Mucosa of stomach (tissue), 1 donor: ENCODE measurements at regions not wholly inside any gene's neighbourhood (a gene's known extent, or its start where the extent isn't known, plus 50 kb on each side); places are given as distances from the start of the nearest gene placed in this dataset.

Experiments
- H3K27me3 ChIP-seq: one replicate; pipeline ENCODE4 v1.7.0; 2013; ENCODE audit warnings: mild to moderate bottlenecking, low read length; ENCODE audit not compliant: control insufficient read depth, insufficient read depth
- H3K36me3 ChIP-seq: one replicate; pipeline ENCODE4 v1.7.0; 2013; ENCODE audit warnings: low read length; ENCODE audit not compliant: control insufficient read depth, insufficient read depth
- H3K4me1 ChIP-seq: one replicate; pipeline ENCODE4 v1.7.0; 2013; ENCODE audit warnings: mild to moderate bottlenecking, low read length; ENCODE audit not compliant: control insufficient read depth, insufficient read depth
- H3K4me3 ChIP-seq: one replicate; pipeline ENCODE4 v1.7.0; 2013; ENCODE audit warnings: low read length
- H3K9ac ChIP-seq: one replicate; pipeline ENCODE4 v1.7.0; 2013; ENCODE audit warnings: mild to moderate bottlenecking, low read length, moderate library complexity
- H3K9me3 ChIP-seq: one replicate; pipeline ENCODE4 v1.7.0; 2013; ENCODE audit warnings: mild to moderate bottlenecking, low read length, moderate library complexity; ENCODE audit not compliant: control insufficient read depth
- donor health status: Pancreatic carcinoma.

DNA sequence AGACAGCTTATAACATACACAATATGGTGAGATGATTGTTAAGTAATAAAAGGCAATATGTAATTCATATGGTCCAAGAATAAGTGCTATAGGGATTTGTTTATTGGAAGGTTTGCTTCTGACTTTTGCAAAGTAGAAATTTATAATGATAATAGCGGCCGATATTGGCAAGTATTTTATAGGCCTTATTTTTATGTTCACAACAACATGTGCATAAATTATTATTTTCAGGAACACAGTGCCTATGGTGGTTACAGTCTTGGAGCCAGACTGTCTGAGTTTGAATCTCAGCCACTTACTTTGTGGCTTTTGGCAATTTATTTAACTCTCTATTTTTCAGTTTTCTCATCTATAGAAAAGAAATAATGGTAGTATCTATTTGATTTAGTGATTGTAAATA is 607.5 kb downstream of the USP25 start:
- H3K9ac ChIP-seq = no peak overlapping the region

DNA sequence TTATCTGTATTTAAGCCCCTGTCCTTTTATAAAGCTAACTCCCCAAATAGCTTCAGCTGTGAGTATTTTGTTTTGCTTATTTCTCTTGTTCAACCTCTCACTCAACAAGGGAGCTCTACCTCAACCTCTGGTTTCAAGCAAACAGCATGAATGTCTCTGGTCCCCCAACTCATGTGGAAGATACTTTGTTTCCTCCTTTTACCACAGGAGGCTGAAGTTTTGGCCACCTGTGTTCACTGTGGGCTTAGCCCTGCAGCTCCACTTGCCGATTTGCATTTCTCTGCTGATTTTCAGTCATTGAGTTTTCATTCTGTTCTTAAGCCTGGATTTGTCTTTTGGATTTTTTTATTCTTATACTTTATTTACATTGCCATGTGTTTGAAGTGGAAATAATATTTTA is 613.1 kb downstream of the USP25 start:
- Histone ChIP-seq H3K36me3 (no peaks in the 10 kb centered on the region), H3K4me1 (no peaks in the 10 kb centered on the region), H3K27me3 (no peaks in the 10 kb centered on the region), H3K9ac (no peak overlapping the region), H3K9me3 (no peaks in the 10 kb centered on the region), H3K4me3 (no peak overlapping the region)

More for the DNA sequence above, 607.5 kb downstream of the USP25 start:
- H3K27me3 ChIP-seq = no peaks in the 10 kb centered on the region
- H3K36me3 ChIP-seq = no peaks in the 10 kb centered on the region
- H3K4me1 ChIP-seq = no peaks in the 10 kb centered on the region
- H3K4me3 ChIP-seq = no peak overlapping the region
- H3K9me3 ChIP-seq = no peaks in the 10 kb centered on the region

DNA sequence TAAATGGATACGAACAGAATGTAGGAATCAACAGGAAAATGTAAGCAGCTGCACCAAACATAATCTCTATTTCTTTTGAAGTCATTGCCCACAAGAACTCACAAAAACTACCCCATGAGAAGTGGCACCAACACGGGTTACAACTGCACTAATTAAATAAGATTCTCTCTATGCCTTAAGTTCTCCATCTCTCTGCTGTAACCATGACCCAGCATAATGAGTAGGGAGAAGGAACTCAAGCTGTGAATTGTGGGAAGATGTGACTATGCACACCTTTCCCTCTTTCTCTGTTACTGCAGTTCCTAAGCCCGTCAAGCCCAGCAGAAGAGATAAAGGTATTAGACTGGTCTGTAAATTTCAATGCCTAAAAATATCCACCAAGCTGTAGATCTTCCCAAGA is 614.0 kb downstream of the USP25 start:
- H3K4me3 ChIP-seq = no peak overlapping the region

DNA sequence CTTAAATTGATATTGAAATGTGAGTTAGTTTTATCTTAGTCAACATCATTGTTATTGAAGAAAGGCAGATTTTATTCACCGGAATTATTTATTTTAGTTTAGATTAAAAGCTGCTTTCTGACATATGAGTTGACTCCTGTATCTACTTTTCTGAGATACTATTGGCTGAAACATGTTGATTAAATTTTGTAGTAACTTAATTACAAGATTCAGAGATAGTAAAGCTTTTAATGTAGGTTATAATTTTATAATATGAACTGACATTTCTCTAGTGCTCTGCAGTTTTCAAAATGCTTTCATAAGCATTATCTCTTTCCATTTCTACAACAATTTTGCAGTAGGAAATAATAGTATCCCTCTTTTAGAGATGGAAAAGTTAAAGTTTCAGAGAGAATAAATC is 616.0 kb downstream of the USP25 start:
- no peaks in the 10 kb centered on the region for H3K4me1 ChIP-seq
- H3K9me3 ChIP-seq = no peaks in the 10 kb centered on the region
- H3K27me3 ChIP-seq = no peaks in the 10 kb centered on the region
- no peak overlapping the region for H3K4me3 ChIP-seq
- H3K9ac ChIP-seq = no peak overlapping the region
- H3K36me3 ChIP-seq = no peaks in the 10 kb centered on the region

More for the DNA sequence above, 614.0 kb downstream of the USP25 start:
- no peaks in the 10 kb centered on the region for H3K4me1 ChIP-seq
- no peaks in the 10 kb centered on the region for H3K36me3 ChIP-seq
- H3K9me3 ChIP-seq = no peaks in the 10 kb centered on the region
- H3K9ac ChIP-seq = no peak overlapping the region
- no peaks in the 10 kb centered on the region for H3K27me3 ChIP-seq

GRCh38 chr21:16347223-16347622 is 617.4 kb downstream of the USP25 start:
- Histone ChIP-seq H3K4me3 (no peak overlapping the region), H3K4me1 (no peaks in the 10 kb centered on the region), H3K36me3 (no peaks in the 10 kb centered on the region), H3K27me3 (no peaks in the 10 kb centered on the region), H3K9ac (no peak overlapping the region), H3K9me3 (no peaks in the 10 kb centered on the region)

GRCh38 chr21:16353764-16354163 is 624.0 kb downstream of the USP25 start:
- H3K4me3 ChIP-seq = no peak overlapping the region
- no peak overlapping the region for H3K9ac ChIP-seq
- H3K27me3 ChIP-seq = no peaks in the 10 kb centered on the region
- no peaks in the 10 kb centered on the region for H3K9me3 ChIP-seq
- H3K36me3 ChIP-seq = no peaks in the 10 kb centered on the region
- H3K4me1 ChIP-seq = no peaks in the 10 kb centered on the region

GRCh38 chr21:16357994-16358393 is 628.2 kb downstream of the USP25 start:
- no peaks in the 10 kb centered on the region for H3K27me3 ChIP-seq
- no peaks in the 10 kb centered on the region for H3K36me3 ChIP-seq
- H3K9me3 ChIP-seq = no peaks in the 10 kb centered on the region
- no peaks in the 10 kb centered on the region for H3K4me1 ChIP-seq
- H3K4me3 ChIP-seq = no peak overlapping the region
- H3K9ac ChIP-seq = no peak overlapping the region

DNA sequence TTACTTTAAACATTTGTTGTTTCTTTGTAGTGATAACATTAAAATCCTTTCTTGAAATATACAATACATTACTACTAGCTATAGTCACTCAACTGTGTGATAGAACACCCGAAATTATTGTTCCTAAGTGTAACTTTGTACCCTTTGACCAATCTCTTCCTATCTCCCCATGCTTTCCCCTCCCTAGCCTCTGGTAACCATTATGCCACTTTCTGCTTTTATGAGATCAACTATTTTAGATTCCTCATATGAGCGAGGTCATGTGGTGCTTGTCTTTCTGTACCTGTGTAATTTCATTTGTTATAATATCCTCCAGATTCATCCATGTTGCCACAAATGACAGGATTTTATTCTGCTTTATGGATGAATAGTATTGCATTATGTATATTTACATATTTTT is 629.0 kb downstream of the USP25 start:
- Histone ChIP-seq H3K4me1 (no peaks in the 10 kb centered on the region), H3K4me3 (no peak overlapping the region), H3K9me3 (no peaks in the 10 kb centered on the region), H3K36me3 (no peaks in the 10 kb centered on the region), H3K27me3 (no peaks in the 10 kb centered on the region), H3K9ac (no peak overlapping the region)

DNA sequence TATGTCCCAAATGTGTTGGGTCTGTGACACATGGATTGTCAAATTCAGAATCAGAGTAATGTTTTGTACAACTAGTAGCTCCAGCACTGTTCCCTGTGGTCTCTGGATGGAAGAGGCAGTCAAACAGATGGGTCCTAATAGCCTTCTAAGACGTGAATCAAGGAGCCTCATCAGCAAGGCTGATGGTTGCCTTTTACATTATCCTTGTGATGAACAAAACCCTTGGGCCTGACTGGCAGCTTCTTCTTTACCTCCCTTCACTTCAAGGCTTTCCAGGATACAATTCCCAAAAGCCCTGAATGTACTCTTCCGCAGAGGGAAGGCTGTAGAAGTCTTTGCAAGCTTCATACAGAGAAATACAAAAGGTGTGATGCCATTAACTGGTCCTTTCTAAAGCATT is 633.3 kb downstream of the USP25 start:
- Histone ChIP-seq H3K9me3 (no peaks in the 10 kb centered on the region), H3K36me3 (no peaks in the 10 kb centered on the region), H3K4me3 (no peak overlapping the region), H3K27me3 (no peaks in the 10 kb centered on the region), H3K4me1 (no peaks in the 10 kb centered on the region), H3K9ac (no peak overlapping the region)

DNA sequence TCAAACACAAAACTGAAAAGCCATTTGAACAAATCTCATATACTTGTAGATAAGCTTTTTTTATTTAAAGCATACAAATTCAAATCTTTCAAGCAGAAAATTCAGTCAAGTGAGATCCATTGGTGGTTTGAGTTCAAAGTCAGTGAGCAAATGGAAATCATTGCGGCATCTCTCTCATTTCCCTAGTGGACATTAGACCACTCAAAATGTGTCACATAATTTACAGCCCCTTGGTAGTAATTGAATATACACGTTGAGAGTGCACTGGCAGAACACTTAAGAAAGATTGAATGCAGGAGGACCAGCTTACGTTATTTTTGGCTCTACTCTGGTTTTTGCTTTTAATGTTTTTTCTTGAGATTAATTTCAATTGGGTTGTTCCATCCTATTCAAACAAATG is 633.7 kb downstream of the USP25 start:
- Histone ChIP-seq H3K27me3 (no peaks in the 10 kb centered on the region), H3K4me3 (no peak overlapping the region), H3K4me1 (no peaks in the 10 kb centered on the region), H3K9me3 (no peaks in the 10 kb centered on the region), H3K9ac (no peak overlapping the region), H3K36me3 (no peaks in the 10 kb centered on the region)

DNA sequence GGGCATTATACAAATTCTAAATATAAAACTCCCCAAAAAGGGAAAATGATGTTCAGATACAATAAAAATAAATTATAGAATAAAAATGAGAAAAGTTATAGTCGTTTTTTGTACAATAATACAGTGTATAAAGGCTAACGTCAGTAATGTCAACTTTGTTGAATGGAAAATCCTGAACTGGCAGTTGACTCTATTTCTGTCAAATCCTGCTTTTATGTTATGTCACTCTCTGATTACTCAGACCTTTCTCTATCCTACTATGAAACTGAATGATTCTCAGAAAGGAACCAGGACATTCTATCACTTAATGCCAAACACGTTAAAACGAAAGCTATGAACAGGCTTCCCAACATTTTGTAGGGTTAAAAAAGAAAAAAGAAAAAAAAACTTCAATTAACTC is 636.4 kb downstream of the USP25 start:
- Histone ChIP-seq H3K36me3 (no peaks in the 10 kb centered on the region), H3K9ac (no peak overlapping the region), H3K9me3 (no peaks in the 10 kb centered on the region), H3K4me3 (no peak overlapping the region), H3K4me1 (no peaks in the 10 kb centered on the region), H3K27me3 (no peaks in the 10 kb centered on the region)

DNA sequence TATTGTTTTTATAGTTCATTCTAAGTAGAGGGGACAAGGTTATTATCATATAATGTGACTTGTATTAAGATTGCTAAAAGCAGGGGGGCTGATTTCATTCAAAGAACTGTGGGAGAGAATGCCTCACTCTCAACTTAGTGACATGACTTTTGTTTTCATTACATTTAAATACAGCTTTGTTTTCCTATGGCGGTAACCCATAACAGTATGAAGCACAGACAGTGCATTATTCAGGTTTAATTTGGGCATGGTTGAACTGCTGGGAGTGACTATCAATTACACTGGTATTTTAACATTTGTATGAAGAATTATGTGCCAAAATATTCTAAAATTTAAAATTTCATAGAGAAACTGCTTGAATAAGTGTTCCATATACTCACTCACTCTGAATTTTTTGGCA is 637.3 kb downstream of the USP25 start:
- H3K4me1 ChIP-seq = no peaks in the 10 kb centered on the region
- no peak overlapping the region for H3K9ac ChIP-seq
- no peaks in the 10 kb centered on the region for H3K36me3 ChIP-seq
- H3K4me3 ChIP-seq = no peak overlapping the region
- no peaks in the 10 kb centered on the region for H3K9me3 ChIP-seq
- no peaks in the 10 kb centered on the region for H3K27me3 ChIP-seq

DNA sequence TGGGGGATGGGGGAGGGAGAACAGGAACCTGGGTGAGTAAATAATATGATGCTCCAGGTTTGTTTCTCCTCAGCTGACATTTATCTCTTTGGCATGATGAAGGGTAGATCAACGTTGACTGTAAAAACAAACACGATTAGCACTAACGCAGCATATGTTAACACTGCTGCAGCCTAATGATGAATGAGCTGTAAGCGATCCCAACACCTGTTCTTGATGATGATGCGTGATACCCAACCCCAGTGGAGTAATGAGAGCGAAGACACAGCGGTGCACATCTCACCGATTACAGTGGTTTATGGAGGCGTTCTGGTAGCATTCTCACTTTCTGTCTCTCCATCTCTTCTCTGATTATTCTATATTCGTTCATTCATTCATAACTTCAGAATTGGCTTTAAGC is 640.4 kb downstream of the USP25 start:
- Histone ChIP-seq H3K36me3 (no peaks in the 10 kb centered on the region), H3K4me1 (no peaks in the 10 kb centered on the region), H3K4me3 (no peak overlapping the region), H3K27me3 (no peaks in the 10 kb centered on the region), H3K9me3 (no peaks in the 10 kb centered on the region), H3K9ac (no peak overlapping the region)
